KG1 (cell line): ENCODE measurements at regions not wholly inside any gene's neighbourhood (a gene's known extent, or its start where the extent isn't known, plus 50 kb on each side); places are given as distances from the start of the nearest gene placed in this dataset.
"Not testable (repeated sequence)": the region's sequence is repeated elsewhere in the genome, so short reads cannot be mapped to it uniquely, and the experiment has no call there.

ENCODE experiments used
- DNase-seq: peaks from one replicate; lab custom pipeline; 2025; lab: John Stamatoyannopoulos, UW

- DNase-seq, result no peak
Observed at GRCh38 chr2:224261326-224261725, 140.6 kb downstream of the FAM124B start.

DNA sequence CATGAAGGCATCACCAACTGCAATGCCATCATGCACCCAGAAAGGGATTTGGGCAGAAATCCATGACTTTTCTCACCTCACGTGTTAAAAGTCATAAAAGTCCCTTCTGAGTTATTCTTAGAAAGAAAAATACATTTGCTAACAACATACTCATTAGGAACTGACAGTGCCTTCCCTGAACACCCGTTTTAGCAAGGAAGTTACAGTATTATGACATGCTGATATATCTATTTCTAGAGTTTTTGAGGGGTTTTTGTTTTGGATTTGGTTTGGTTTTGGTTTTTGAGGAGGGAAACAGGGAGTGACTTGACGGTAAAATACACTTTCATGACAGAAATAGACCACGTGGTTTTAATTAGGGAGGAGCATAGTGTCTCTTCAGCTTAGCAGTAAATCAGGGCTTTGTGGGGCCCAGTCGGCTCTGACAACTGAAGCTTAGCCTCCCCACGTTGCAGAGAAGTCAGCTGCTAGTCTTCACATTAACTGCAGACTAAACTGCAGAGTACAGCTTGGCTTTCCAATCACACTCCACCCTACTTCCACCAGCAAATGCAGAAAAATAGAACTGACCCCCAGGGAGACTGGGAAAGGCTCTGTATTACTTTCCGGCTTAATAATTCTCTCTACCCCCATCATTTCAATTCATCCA is 141.4 kb downstream of the FAM124B start:
- no peak for DNase-seq

DNA sequence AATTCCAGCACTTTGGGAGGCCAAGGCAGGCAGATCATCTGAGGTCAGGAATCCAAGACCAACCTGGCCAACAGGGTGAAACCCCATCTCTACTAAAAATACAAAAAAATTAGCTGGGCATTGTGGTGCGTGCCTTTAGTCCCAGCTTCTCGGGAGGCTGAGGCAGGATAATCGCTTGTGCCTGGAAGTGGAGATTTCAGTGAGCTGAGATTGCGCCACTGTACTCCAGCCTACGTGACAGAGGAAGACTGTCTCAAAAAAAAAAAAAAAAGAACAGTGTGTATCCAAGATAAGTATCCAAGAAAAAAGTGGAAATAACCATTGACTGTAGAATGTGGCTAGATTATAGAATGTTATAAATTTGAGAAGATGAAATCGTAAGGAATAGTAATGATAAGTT is 142.1 kb downstream of the FAM124B start:
- no peak for DNase-seq

DNA sequence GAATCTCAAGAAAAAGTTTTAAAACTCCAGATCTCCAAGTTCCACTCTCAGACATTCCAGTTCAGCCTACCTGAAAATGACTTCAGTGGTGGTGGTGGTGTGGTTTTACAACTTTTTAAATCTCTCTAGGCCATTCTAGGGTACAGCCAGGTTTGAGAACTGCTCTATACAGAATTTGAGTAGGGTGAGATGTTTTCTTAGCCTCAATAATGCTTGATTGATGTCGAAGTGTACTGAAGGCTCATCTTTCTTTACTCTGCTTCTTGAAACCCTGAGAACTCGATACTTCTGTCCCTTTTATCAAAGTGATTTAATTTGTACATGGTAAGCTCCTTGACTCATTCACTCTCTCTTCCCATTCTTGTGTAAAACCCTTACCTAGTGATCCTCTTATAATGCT is 143.8 kb downstream of the FAM124B start:
- DNase-seq, result no peak

GRCh38 chr2:224257156-224257555 is 144.8 kb downstream of the FAM124B start:
- no peak for DNase-seq

DNA sequence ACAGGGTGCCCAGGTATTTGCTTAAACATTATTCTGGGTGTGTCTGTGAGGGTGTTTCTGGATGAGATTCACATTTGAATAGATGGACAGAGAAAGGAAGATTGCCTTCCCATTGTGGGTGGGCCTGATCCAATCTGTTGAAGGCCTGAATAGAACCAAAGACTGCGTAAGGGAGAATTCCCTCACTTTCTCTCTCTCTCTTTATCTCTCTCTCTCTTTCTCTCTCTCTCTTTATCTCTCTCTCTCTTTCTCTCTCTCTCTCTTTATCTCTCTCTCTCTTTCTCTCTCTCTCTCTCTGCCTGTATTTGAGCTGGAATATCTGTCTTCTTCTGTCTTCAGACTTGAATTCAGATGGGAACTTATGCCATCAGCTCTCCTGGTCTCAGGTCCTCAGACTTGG is 148.4 kb downstream of the FAM124B start:
- no peak for DNase-seq

DNA sequence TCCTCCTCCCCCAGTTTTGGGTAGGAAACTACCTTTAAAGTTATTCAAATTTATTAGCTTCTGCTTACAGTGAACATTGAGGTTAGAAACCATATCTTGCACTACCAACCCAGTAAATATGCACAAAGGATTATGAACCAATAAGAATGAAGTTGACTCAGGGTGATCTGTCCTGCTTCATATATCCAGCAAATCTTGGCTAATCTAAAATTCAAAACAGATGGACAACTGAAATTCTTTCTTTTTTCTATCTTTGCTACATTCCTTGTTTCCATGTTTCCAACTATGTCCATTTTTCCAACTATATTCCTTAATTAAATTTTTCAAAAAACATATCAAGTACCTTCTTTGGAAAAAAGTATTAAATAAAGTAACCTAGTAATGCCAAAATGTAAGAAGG is 149.3 kb downstream of the FAM124B start:
- DNase-seq, result no peak

DNA sequence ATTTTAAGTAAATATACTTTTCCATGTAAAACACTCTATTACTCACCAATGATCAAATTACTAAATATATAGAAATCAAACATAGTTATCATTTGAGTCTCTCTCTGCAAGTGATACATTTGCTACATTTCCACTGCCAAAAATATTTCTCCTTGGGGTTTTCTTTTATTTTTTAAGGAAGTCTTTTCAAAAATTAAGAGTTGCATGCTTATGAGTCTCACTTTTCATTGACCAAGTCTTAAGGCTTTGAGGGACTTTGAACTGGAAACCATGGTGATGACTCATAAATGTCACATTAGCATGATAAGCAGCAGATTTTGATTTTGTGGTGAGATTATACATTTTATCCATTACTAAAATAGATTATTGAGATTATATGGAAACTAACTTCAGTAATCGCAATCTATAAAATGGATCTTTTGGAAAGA is 152.9 kb downstream of the FAM124B start:
- DNase-seq, result no peak

- no peak for DNase-seq
Observed at GRCh38 chr2:224242561-224242960, 159.3 kb downstream of the FAM124B start.

- no peak for DNase-seq
Observed at GRCh38 chr2:224241812-224242211, 160.1 kb downstream of the FAM124B start.

DNA sequence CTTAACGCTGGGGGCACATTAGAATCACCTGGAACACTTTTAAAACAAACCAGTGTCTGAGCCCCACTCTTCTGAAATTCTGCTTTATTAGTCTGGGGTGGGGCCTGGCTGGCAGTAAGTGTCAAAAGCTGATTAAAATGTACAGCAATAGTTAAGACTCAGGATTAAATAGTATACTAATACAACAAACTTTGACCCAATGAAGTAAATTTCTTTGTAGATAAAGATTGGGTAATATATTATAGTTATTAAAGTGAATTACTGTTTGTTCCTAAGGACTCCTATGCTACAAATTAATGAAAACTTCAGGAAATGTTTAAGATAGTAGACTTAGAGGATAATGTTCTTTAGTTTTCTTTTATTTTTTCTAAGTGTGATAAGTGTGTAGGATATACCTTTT is 160.9 kb downstream of the FAM124B start:
- no peak for DNase-seq

GRCh38 chr2:224223851-224224555 is 177.9 kb downstream of the FAM124B start:
- DNase-seq, result no peak

GRCh38 chr2:224222974-224223373 is 178.9 kb downstream of the FAM124B start:
- DNase-seq, result no peak

- no peak for DNase-seq
Observed at GRCh38 chr2:224222291-224222690, 179.6 kb downstream of the FAM124B start.

DNA sequence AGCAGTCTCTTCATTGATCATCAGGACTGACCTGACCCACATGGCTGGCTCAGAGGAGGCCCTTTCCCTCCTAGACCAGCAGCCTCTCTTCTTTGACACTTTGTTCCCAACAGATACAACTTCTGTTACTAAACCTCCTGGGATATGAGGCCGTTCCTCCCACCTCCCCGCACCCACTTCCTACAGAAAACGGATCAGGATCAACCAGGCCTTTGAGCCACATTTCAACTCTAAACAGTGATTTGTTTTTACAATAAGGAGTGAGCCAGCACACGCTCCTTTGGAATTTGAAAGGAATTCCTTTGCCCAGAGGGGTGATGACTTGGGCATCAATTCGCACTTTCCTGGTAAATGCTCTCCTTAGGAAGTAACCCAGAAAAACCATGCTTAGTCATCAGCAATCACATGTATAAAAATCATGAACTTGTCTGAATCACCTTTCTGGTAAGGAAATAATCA is 180.4 kb downstream of the FAM124B start:
- DNase-seq, result no peak

DNA sequence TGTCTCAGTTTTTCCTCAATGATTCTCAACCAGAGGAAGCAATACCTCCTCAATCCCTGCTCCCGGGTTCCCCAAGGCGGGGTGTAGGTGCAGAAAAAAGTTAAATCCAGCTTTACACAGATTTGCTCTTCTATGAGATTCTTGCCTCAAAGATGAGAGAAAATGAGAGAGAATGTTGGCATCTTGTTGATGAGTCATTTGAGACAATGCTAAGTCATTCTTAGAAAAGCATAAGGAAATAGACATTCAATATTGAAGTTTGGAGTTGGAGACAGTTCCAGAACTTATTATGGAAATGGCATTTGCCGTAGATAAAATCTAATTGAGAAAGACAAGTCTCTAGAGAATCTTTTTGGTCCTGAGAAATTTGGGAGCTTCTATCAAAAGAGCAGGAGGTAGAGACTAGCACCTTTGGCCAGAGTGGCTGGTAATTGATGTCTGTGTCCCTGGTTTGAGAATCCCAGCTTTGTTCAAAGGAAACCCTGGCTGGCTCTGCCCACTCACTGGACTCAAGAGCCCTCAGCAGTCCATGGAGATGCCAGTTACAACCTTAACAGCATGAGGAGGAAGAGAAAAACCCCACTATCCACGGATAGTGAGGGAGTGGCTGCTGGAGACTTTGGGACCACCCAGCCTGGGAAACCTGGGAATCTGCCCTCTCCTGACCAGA is 181.2 kb downstream of the FAM124B start:
- no peak for DNase-seq

DNA sequence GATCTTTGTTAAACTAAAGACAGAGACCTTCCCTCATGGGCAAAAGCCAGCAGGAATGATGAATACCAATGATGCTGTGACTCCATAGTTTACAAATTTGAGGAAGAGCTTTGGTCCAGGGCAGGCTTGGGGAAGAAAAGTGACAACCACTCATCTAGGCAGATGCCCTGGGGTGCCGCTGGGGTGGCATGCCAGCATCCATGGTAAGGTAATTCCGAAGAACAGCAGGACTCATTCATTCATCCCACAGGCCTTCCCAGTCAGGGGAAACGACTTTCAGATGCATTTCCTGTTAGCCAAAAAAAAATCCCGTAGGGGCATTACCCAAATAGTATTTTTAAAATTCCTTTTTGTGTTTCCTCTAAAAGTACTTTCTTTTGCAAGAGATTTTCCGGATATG is 180.7 kb upstream of the SERPINE2 start:
- DNase-seq, result no peak

GRCh38 chr2:224217962-224218347 is 178.9 kb upstream of the SERPINE2 start:
- no peak for DNase-seq

DNA sequence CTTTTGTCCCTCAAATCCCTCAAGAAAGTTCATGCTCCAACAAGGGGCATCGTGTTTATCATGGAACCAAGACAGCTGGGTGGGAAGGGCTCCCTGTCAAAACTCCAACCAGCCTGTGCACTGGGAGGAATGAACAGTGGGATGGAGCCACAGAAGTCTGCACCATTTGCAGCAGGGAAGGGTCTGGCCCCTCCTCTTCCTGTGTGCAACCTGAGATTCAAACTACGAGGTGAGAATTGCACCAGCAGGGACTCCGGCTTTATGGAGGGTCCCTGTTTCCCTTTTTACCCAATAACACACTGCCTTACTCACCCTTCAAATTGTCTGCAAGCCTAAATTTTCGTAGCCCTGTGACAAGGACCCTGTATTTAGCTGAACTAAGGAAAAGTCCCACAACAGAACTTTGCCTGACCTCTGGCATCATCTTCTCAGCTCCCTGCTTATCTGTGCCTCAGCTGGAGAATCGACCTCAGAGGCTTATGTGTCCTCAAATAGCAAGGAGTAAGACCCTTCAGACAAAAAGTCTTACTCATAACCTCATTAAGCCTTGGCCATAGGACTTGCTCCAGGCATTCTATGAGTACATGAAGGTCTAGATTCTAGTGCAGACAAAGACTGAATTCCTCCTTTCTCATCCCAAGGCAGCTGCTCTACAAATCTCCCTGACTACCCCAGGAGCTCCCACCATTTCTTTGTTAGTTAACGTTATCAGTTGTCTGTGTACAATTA is 178.3 kb upstream of the SERPINE2 start:
- no peak for DNase-seq

- DNase-seq, result not testable (repeated sequence)
Observed at GRCh38 chr2:224215611-224216010, 176.5 kb upstream of the SERPINE2 start.

GRCh38 chr2:224213396-224213795 is 174.3 kb upstream of the SERPINE2 start:
- no peak for DNase-seq

DNA sequence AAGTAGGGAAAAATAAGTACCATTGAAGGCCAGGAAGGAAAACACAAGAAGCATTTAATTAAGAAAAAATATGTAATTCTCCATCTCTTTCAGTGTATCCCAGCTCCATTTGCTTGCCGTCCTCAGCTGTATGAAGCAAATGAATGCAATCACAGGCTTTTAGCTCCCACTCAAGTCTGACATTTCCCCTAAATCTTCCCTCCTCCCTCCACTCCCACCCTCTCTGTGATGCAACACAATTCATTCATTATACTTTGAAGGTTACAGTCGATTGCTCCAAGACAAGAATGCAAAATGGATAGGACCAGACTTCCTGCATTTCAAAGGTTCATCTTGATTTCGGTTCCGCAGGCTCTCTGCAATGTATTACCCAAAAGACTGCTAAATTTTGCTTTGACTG is 172.7 kb upstream of the SERPINE2 start:
- DNase-seq, result no peak

DNA sequence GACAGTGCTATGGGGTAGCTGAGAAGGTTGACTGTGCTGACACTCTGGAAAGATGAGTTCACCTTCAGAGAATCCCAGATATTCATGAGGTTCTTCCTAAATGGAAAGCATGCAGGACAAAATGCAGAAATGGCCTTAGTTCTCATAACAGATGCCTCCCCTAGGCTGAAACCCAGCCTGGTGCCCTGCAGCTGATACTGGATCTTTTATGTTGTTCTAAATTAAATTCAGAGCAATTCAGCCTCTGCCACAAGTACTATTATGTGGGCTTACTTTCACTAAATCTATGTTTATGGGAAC is 172.0 kb upstream of the SERPINE2 start:
- no peak for DNase-seq
